ENCODE measurements at regions not wholly inside any gene's neighbourhood (a gene's known extent, or its start where the extent isn't known, plus 50 kb on each side); places are given as distances from the start of the nearest gene placed in this dataset.

DNA sequence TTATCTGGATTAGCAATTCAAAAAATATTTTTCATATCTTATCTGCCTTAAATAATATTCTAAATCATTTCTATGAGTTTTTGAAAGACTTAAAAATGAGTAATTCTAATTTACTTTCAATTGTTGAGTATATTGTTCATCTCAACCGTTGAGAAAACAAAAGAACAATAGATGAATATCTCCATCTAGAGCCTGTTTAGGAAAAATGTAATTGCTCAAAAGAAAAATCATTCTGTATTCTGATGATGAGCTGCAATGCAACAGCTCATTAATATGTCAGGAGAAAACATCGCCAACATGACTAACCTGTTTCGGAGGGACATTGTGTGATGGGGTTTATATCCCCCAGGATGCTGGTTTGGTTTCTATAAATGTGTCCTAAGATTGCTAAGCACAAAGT, 417.6 kb downstream of the SUCLG1 start:
- Histone ChIP-seq H3K36me3 (no peaks in the 10 kb centered on the region), H3K4me3 (no peak overlapping the region), H3K27me3 (no peaks in the 10 kb centered on the region), H3K4me1 (no peaks in the 10 kb centered on the region), H3K27ac (no peak overlapping the region), H3K9me3 (no peaks in the 10 kb centered on the region)
- TF ChIP-seq CTCF (IDR thresholded peaks at IDR 0.05) (no peak), POLR2A (IDR thresholded peaks at IDR 0.05) (no peak)
- DNase-seq: no peak

DNA sequence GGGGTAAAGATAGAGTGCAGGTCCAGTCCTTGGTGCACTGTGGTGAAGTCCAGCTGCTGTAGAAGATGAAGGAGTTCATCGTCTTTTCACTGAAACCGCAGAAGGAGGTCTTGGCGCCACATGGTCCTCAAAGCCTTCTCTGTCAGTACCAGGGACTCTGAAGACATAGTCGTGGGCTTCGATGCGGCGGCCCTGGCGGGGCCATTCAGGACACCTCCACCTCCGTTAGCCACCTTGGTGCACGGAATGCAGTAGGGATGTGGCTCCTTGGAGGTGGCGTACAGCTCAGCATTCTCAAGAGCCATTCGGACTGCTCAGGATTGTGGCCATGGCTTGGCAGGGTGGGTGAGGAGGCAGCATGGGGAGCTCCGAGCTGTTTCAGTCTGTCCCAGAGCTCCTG, 418.8 kb downstream of the SUCLG1 start:
- DNase-seq: no peak
- H3K36me3 ChIP-seq: no peaks in the 10 kb centered on the region
- TF ChIP-seq CTCF (IDR thresholded peaks at IDR 0.05) (no peak), POLR2A (IDR thresholded peaks at IDR 0.05) (no peak)
- no peak overlapping the region for H3K27ac ChIP-seq
- H3K4me3 ChIP-seq: no peak overlapping the region
- H3K9me3 ChIP-seq: no peaks in the 10 kb centered on the region
- H3K27me3 ChIP-seq: no peaks in the 10 kb centered on the region
- no peaks in the 10 kb centered on the region for H3K4me1 ChIP-seq

DNA sequence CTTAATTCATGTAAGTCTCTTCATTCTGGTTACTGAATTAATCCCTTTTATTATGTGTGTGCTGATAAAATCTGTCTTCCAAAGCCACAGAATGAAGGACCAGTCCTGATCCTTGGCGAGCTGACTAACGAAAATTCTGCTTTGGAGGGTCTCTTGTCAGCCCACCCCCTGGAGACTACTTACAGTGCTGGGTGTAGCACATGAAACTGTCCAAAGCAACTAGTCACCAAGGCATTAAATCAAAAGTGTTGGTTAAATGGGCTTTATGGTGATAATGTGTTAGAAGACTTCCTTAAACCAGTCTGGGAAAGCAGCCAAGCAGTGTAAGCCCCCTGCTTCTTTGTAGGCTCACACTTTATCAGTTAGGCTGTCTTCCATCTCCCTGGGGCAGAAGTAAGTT, 420.2 kb downstream of the SUCLG1 start:
- Histone ChIP-seq H3K27ac (no peak overlapping the region), H3K4me3 (no peak overlapping the region), H3K4me1 (no peaks in the 10 kb centered on the region), H3K36me3 (no peaks in the 10 kb centered on the region), H3K27me3 (no peaks in the 10 kb centered on the region), H3K9me3 (no peaks in the 10 kb centered on the region)
- no peak for DNase-seq
- TF ChIP-seq CTCF (IDR thresholded peaks at IDR 0.05) (no peak), POLR2A (IDR thresholded peaks at IDR 0.05) (no peak)

DNA sequence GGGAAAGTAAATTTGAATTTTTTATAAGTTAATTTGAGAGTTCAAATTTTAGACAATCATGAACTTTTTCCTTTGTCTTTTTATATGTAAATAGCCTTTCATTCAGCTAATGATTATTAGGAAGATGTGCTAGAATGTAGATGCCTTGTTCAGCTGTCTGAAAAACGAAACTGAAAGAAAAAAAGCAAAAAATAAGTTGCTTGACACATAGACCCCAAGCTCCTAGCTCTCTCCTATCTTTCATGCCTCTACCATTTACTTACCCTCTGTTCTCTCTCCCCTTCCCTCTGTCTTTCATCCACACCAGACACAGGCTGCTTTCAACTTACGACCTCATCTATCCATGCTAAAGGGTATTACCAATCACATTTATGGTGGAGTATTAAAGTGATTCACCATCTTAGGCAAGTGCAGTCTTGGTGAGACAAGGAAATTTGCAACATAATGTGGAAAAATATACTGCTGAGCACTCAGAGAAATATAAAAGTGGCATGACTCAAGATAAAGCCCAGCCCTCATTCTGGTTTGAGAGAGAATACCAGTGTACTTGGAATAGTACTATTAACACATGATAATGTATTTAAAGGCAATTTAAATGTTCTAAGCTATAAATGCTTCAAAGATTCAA, 425.6 kb downstream of the SUCLG1 start:
- TF ChIP-seq POLR2A (IDR thresholded peaks at IDR 0.05) (no peak), CTCF (IDR thresholded peaks at IDR 0.05) (no peak)
- H3K27me3 ChIP-seq: no peaks in the 10 kb centered on the region
- H3K4me3 ChIP-seq: no peak overlapping the region
- no peaks in the 10 kb centered on the region for H3K36me3 ChIP-seq
- H3K27ac ChIP-seq: no peak overlapping the region
- H3K9me3 ChIP-seq: no peaks in the 10 kb centered on the region
- DNase-seq: no peak
- no peaks in the 10 kb centered on the region for H3K4me1 ChIP-seq

- no peaks in the 10 kb centered on the region for H3K9me3 ChIP-seq
- no peak overlapping the region for H3K4me3 ChIP-seq
- H3K27me3 ChIP-seq: no peaks in the 10 kb centered on the region
- TF ChIP-seq POLR2A (IDR thresholded peaks at IDR 0.05) (no peak), CTCF (IDR thresholded peaks at IDR 0.05) (no peak)
- H3K4me1 ChIP-seq: no peaks in the 10 kb centered on the region
- H3K36me3 ChIP-seq: no peaks in the 10 kb centered on the region
- H3K27ac ChIP-seq: no peak overlapping the region
- DNase-seq: no peak
Measured at GRCh38 chr2:84031312-84032050, 427.6 kb downstream of the SUCLG1 start.
